ENCODE measurements at regions not wholly inside any gene's neighbourhood (a gene's known extent, or its start where the extent isn't known, plus 50 kb on each side); places are given as distances from the start of the nearest gene placed in this dataset.
"Not testable (repeated sequence)": the region's sequence is repeated elsewhere in the genome, so short reads cannot be mapped to it uniquely, and the experiment has no call there.

DNA sequence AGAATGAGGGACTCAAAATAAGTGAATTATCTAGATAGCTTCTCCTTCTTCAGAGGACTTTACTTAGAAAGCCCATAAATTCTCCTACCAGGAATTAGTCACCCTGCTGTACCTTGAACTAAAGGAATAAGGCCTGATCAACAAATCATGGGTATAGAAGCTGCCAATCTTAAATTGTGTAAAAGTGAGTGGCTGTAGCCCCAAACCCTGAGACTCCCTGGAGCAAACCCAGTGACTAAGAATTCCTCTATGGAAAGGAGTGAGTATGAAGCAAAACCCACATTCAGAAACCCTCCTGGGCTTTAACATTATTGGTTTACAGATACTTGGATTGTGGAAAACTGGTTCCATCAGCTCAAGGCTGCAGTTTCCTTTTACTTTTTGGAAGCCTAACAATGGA lies 285.8 kb upstream of the TBX18 start:
- no peaks in the 10 kb centered on the region for H4K20me1 ChIP-seq (ENCODE audit: insufficient read depth, low read length)
- no peak overlapping the region for H2AFZ ChIP-seq (ENCODE audit: low read length)
- no peak overlapping the region for H3K9ac ChIP-seq (ENCODE audit: low read length)
- no peak overlapping the region for H3K4me2 ChIP-seq (ENCODE audit: low read length)
- no peak overlapping the region for H3K27ac ChIP-seq (ENCODE audit: low read depth, low read length, poor library complexity, severe bottlenecking)
- no peaks in the 10 kb centered on the region for H3F3A ChIP-seq (ENCODE audit: insufficient read depth, low read length)
- H3K4me1 ChIP-seq (ENCODE audit: insufficient read depth, low read length, severe bottlenecking) = no peaks in the 10 kb centered on the region
- TF ChIP-seq CTCF (IDR thresholded peaks at IDR 0.05; ENCODE audit: low read length) (no peak), EZH2 (IDR thresholded peaks at IDR 0.05; ENCODE audit: borderline replicate concordance, low read length) (no peak)
- H3K9me3 ChIP-seq (ENCODE audit: low read length) = no peaks in the 10 kb centered on the region
- H3K4me3 ChIP-seq (ENCODE audit: low read depth, low read length, poor library complexity, severe bottlenecking) = no peak overlapping the region
- no peaks in the 10 kb centered on the region for H3K79me2 ChIP-seq (ENCODE audit: insufficient read depth, low read length)
- no peaks in the 10 kb centered on the region for H3K9me2 ChIP-seq (ENCODE audit: low read depth, low read length)
- no peaks in the 10 kb centered on the region for H3K27me3 ChIP-seq (ENCODE audit: insufficient read depth, low read length)
- no peaks in the 10 kb centered on the region for H3K36me3 ChIP-seq (ENCODE audit: insufficient read depth, low read length)

GRCh38 chr6:85049282-85049681 lies 284.9 kb upstream of the TBX18 start:
- H3K36me3 ChIP-seq (ENCODE audit: insufficient read depth, low read length) = no peaks in the 10 kb centered on the region

GRCh38 chr6:85047818-85048217 lies 283.4 kb upstream of the TBX18 start:
- no peaks in the 10 kb centered on the region for H3K9me2 ChIP-seq (ENCODE audit: low read depth, low read length)
- H3K27ac ChIP-seq (ENCODE audit: low read depth, low read length, poor library complexity, severe bottlenecking) = no peak overlapping the region
- no peaks in the 10 kb centered on the region for H3K79me2 ChIP-seq (ENCODE audit: insufficient read depth, low read length)
- H3K27me3 ChIP-seq (ENCODE audit: insufficient read depth, low read length) = no peaks in the 10 kb centered on the region
- H3F3A ChIP-seq (ENCODE audit: insufficient read depth, low read length) = no peaks in the 10 kb centered on the region
- no peaks in the 10 kb centered on the region for H3K36me3 ChIP-seq (ENCODE audit: insufficient read depth, low read length)
- H4K20me1 ChIP-seq (ENCODE audit: insufficient read depth, low read length) = no peaks in the 10 kb centered on the region
- H3K4me3 ChIP-seq (ENCODE audit: low read depth, low read length, poor library complexity, severe bottlenecking) = no peak overlapping the region
- H3K9ac ChIP-seq (ENCODE audit: low read length) = no peak overlapping the region
- no peak for TF ChIP-seq CTCF (IDR thresholded peaks at IDR 0.05; ENCODE audit: low read length)
- no peak for TF ChIP-seq EZH2 (IDR thresholded peaks at IDR 0.05; ENCODE audit: borderline replicate concordance, low read length)
- H2AFZ ChIP-seq (ENCODE audit: low read length) = no peak overlapping the region
- H3K4me2 ChIP-seq (ENCODE audit: low read length) = no peak overlapping the region
- H3K4me1 ChIP-seq (ENCODE audit: insufficient read depth, low read length, severe bottlenecking) = no peaks in the 10 kb centered on the region
- H3K9me3 ChIP-seq (ENCODE audit: low read length) = no peaks in the 10 kb centered on the region

More at GRCh38 chr6:85049282-85049681, 284.9 kb upstream of the TBX18 start:
- Histone ChIP-seq H3K4me3 (ENCODE audit: low read depth, low read length, poor library complexity, severe bottlenecking) (no peak overlapping the region), H3K27me3 (ENCODE audit: insufficient read depth, low read length) (no peaks in the 10 kb centered on the region), H3K27ac (ENCODE audit: low read depth, low read length, poor library complexity, severe bottlenecking) (no peak overlapping the region), H3K9me2 (ENCODE audit: low read depth, low read length) (no peaks in the 10 kb centered on the region), H3K4me2 (ENCODE audit: low read length) (no peak overlapping the region), H3K79me2 (ENCODE audit: insufficient read depth, low read length) (no peaks in the 10 kb centered on the region), H4K20me1 (ENCODE audit: insufficient read depth, low read length) (no peaks in the 10 kb centered on the region), H3K9me3 (ENCODE audit: low read length) (no peaks in the 10 kb centered on the region), H3K9ac (ENCODE audit: low read length) (no peak overlapping the region), H3F3A (ENCODE audit: insufficient read depth, low read length) (no peaks in the 10 kb centered on the region), H2AFZ (ENCODE audit: low read length) (no peak overlapping the region), H3K4me1 (ENCODE audit: insufficient read depth, low read length, severe bottlenecking) (no peaks in the 10 kb centered on the region)
- TF ChIP-seq EZH2 (IDR thresholded peaks at IDR 0.05; ENCODE audit: borderline replicate concordance, low read length) (no peak), CTCF (IDR thresholded peaks at IDR 0.05; ENCODE audit: low read length) (no peak)

- H3K79me2 ChIP-seq (ENCODE audit: insufficient read depth, low read length); H3K9me3 ChIP-seq (ENCODE audit: low read length); H3K27ac ChIP-seq (ENCODE audit: low read depth, low read length, poor library complexity, severe bottlenecking); H3K27me3 ChIP-seq (ENCODE audit: insufficient read depth, low read length); H3K36me3 ChIP-seq (ENCODE audit: insufficient read depth, low read length); H3F3A ChIP-seq (ENCODE audit: insufficient read depth, low read length); H3K4me3 ChIP-seq (ENCODE audit: low read depth, low read length, poor library complexity, severe bottlenecking); H3K4me1 ChIP-seq (ENCODE audit: insufficient read depth, low read length, severe bottlenecking); H4K20me1 ChIP-seq (ENCODE audit: insufficient read depth, low read length); H3K9ac ChIP-seq (ENCODE audit: low read length); H3K9me2 ChIP-seq (ENCODE audit: low read depth, low read length); H2AFZ ChIP-seq (ENCODE audit: low read length); H3K4me2 ChIP-seq (ENCODE audit: low read length): not testable (repeated sequence)
Measured at GRCh38 chr6:85045767-85046166, 281.4 kb upstream of the TBX18 start.
